HFFc6 (cell line): ENCODE measurements at regions not wholly inside any gene's neighbourhood (a gene's known extent, or its start where the extent isn't known, plus 50 kb on each side); places are given as distances from the start of the nearest gene placed in this dataset.

ENCODE experiments used
- DNase-seq: peaks from one replicate; pipeline ENCODE4 v3.0.0-alpha.2; 2018
- H3K27ac Mint-ChIP-seq: 2 replicates; pipeline ENCODE4 v1.8.0; 2020; ENCODE audit warnings: mild to moderate bottlenecking, mixed read lengths
- H3K27me3 Mint-ChIP-seq: 2 replicates; pipeline ENCODE4 v1.8.0; 2021; ENCODE audit warnings: mild to moderate bottlenecking, moderate library complexity, mixed read lengths; ENCODE audit not compliant: insufficient read depth
- H3K36me3 Mint-ChIP-seq: 2 replicates; pipeline ENCODE4 v1.8.0; 2021; ENCODE audit warnings: low read depth, mixed read lengths
- H3K4me1 Mint-ChIP-seq: 2 replicates; pipeline ENCODE4 v1.8.0; 2020; ENCODE audit warnings: low read depth, mixed read lengths
- H3K4me3 Mint-ChIP-seq: 2 replicates; pipeline ENCODE4 v1.8.0; 2020; ENCODE audit warnings: mild to moderate bottlenecking, moderate library complexity, mixed read lengths
- H3K9me3 Mint-ChIP-seq: 2 replicates; pipeline ENCODE4 v1.8.0; 2020; ENCODE audit warnings: mild to moderate bottlenecking, mixed read lengths
- TF ChIP-seq, protein P1 (sequence below): fragments of 200-600 bp; sonication (generic); IDR thresholded peaks from 2 replicates; pipeline ENCODE4 v1.5.0; 2021; ENCODE audit warnings: antibody characterized with exemption, mild to moderate bottlenecking

DNA sequence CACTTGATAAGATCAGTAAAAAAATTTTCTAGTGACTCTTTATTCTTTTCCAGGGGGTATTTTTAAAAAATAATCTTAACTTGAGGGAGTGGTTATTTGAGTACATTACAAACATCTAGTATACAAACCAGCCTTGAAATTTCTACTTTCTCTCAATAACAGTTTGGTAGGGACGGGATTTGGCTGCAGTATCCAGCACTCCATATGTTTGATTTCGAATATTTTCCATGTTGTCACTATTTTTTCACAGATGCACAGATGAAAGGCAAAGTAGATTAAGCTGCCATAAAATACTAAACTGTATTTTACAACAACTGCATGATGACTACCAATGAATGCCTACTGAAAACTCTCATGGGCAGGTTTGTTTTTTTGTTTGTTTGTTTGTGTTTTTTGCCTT, 225.0 kb downstream of the COX7B2 start:
- no peaks in the 10 kb centered on the region for H3K36me3 Mint-ChIP-seq
- TF ChIP-seq, protein P1, sequence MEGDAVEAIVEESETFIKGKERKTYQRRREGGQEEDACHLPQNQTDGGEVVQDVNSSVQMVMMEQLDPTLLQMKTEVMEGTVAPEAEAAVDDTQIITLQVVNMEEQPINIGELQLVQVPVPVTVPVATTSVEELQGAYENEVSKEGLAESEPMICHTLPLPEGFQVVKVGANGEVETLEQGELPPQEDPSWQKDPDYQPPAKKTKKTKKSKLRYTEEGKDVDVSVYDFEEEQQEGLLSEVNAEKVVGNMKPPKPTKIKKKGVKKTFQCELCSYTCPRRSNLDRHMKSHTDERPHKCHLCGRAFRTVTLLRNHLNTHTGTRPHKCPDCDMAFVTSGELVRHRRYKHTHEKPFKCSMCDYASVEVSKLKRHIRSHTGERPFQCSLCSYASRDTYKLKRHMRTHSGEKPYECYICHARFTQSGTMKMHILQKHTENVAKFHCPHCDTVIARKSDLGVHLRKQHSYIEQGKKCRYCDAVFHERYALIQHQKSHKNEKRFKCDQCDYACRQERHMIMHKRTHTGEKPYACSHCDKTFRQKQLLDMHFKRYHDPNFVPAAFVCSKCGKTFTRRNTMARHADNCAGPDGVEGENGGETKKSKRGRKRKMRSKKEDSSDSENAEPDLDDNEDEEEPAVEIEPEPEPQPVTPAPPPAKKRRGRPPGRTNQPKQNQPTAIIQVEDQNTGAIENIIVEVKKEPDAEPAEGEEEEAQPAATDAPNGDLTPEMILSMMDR, result no peak

DNA sequence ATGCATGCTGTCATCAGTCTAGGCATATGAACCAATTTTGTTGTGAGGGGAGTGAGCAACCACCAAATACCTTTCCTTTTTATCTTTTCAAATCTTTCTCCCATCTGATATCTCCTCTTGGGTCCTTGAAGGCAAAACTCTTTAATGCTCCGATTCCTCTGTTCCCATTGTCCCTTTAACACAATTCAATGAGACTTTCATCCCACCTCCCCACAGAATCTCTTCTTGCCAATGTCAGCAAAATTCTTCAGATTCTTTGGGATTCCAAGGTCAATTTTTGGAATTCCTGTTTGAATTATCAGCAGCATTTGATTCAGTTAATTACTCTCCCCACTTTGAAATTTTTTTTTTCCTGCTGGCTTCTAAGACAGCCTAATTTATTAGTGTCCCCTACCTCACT, 232.7 kb downstream of the COX7B2 start:
- TF ChIP-seq, protein P1, result no peak
- no peaks in the 10 kb centered on the region for H3K4me1 Mint-ChIP-seq

More for the DNA sequence above, 225.0 kb downstream of the COX7B2 start:
- Mint-ChIP-seq H3K9me3 (peaks cover 17% of the 10 kb centered on the region), H3K4me1 (no peaks in the 10 kb centered on the region), H3K27ac (no peak overlapping the region), H3K27me3 (no peaks in the 10 kb centered on the region), H3K4me3 (no peak overlapping the region)
- no peak for DNase-seq

DNA sequence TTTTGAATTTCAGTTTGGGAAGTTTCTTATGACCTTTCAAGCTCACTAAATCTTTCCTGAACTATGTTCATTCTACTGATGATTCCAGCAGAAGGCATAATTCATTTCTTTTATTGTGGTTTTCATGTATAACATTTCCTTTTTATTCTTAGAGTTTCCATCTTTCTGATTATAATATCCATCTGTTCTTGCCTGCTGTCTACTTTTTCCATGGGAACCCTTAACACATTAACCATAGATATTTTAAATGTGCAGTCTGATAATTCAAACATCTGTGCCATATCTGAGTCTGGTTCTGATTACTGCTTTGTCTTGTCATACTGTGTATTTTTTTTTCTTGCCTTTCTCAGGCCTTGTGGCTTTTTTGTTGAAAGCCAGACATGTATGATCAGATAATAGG, 234.7 kb downstream of the COX7B2 start:
- Mint-ChIP-seq H3K36me3 (no peaks in the 10 kb centered on the region), H3K27me3 (no peaks in the 10 kb centered on the region), H3K27ac (no peak overlapping the region), H3K9me3 (peaks cover 14% of the 10 kb centered on the region), H3K4me3 (no peak overlapping the region), H3K4me1 (no peaks in the 10 kb centered on the region)
- TF ChIP-seq, protein P1, result no peak
- DNase-seq, result no peak

More for the DNA sequence above, 232.7 kb downstream of the COX7B2 start:
- Mint-ChIP-seq H3K36me3 (no peaks in the 10 kb centered on the region), H3K27me3 (no peaks in the 10 kb centered on the region), H3K27ac (no peak overlapping the region), H3K4me3 (no peak overlapping the region), H3K9me3 (peaks cover 21% of the 10 kb centered on the region)
- no peak for DNase-seq

DNA sequence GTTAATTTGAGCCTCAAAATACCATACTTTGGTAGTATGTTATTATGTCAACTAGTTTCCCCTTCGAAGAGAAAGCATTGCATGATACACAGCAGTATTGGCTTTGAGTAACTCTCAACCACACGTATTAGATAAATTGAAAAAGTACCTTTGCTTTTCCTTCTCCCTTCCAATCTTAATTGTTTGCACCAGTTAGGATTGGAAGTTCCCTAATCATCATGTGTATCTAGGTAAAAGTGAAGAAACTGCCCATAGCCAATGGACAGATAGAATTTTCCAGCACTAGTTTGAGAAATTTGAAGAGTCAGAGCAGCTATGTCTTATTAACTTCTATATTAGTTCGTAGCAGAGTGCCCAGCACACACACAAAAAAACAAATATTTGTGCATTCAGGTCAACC, 241.3 kb downstream of the COX7B2 start:
- Mint-ChIP-seq H3K27ac (no peak overlapping the region), H3K9me3 (peaks cover 31% of the 10 kb centered on the region), H3K36me3 (no peaks in the 10 kb centered on the region), H3K4me3 (no peak overlapping the region), H3K4me1 (no peaks in the 10 kb centered on the region), H3K27me3 (no peaks in the 10 kb centered on the region)
- DNase-seq, result no peak
- TF ChIP-seq, protein P1, result no peak

DNA sequence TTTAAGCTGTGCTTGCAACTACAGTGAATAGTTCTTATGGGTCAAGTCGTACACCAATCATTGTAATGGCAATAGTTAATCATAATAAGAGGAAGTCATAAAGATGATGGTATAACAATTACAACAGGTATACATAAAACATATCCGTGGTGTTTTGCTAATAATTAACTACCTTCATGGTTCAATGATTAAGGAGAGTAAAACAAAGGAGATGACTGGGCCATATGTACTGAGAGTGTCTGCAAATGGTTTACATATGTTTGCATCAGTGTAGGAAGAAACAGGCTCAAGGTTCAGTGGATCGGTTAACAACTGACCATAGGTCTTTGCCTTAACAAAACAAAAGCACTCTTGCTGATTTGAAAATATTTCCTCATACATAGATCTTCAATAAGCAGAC, 253.0 kb downstream of the COX7B2 start:
- TF ChIP-seq, protein P1, result no peak
- Mint-ChIP-seq H3K27me3 (no peaks in the 10 kb centered on the region), H3K36me3 (no peaks in the 10 kb centered on the region), H3K4me3 (no peak overlapping the region), H3K4me1 (no peaks in the 10 kb centered on the region), H3K27ac (no peak overlapping the region), H3K9me3 (peaks cover 10% of the 10 kb centered on the region)
- no peak for DNase-seq

DNA sequence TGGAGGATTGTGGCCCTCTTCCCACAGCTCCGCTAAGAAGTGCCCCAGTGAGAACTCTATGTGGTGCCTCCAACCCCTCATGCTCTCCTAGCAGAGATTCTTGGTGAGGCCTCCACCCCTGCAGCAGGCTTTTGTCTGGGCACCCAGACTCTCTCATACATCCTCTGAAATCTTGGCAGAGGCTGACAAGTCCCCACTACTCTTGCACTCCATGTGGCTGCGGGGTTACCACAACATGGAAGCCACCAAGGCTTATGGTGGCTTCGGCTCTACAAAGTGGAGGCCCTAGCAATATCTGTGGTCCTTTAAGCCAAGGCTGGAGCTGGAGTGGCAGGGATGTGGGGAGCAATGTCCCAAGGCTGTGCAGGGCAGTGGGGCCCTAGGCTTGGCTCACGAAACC, 255.2 kb downstream of the COX7B2 start:
- no peaks in the 10 kb centered on the region for H3K27me3 Mint-ChIP-seq
- H3K4me1 Mint-ChIP-seq, result no peaks in the 10 kb centered on the region
- H3K4me3 Mint-ChIP-seq, result no peak overlapping the region
- no peak for DNase-seq
- H3K9me3 Mint-ChIP-seq, result peaks cover 12% of the 10 kb centered on the region
- TF ChIP-seq, protein P1, result no peak
- H3K27ac Mint-ChIP-seq, result no peak overlapping the region
- H3K36me3 Mint-ChIP-seq, result no peaks in the 10 kb centered on the region
